ENCODE measurements at regions not wholly inside any gene's neighbourhood (a gene's known extent, or its start where the extent isn't known, plus 50 kb on each side); places are given as distances from the start of the nearest gene placed in this dataset.

DNA sequence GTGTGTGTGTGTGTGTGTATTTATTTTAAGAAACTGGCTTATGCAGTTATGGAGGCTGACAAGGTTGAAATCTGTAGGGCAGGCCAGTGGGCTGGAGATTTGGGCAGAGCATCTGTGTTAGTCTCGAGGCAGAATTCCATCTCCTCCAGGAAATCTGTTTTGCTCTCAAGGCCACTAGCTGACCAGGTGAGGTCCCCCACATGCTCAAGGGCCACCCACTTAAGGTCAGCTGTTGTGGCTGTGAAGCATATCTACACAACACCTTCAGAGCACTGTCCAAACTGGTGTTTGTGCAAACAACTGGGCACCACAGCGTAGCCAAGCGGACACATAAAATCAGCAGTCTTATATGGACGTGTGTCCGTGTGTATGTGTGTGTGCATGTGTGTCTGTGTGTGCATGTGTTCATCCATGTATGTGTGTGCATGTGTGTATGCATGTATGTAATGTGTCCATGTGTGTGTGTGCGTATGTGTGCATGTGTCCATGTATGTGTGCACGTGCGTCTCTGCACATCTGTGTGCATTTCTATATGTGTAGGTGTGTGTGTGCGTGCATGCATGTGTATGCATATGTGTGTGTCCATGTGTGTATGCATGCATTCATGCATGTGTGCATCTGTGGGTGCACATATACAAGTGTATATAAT lies 400.9 kb downstream of the BRD1 start:
- TF ChIP-seq, protein P1, sequence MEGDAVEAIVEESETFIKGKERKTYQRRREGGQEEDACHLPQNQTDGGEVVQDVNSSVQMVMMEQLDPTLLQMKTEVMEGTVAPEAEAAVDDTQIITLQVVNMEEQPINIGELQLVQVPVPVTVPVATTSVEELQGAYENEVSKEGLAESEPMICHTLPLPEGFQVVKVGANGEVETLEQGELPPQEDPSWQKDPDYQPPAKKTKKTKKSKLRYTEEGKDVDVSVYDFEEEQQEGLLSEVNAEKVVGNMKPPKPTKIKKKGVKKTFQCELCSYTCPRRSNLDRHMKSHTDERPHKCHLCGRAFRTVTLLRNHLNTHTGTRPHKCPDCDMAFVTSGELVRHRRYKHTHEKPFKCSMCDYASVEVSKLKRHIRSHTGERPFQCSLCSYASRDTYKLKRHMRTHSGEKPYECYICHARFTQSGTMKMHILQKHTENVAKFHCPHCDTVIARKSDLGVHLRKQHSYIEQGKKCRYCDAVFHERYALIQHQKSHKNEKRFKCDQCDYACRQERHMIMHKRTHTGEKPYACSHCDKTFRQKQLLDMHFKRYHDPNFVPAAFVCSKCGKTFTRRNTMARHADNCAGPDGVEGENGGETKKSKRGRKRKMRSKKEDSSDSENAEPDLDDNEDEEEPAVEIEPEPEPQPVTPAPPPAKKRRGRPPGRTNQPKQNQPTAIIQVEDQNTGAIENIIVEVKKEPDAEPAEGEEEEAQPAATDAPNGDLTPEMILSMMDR (IDR thresholded peaks at IDR 0.05): no peak
- no peak for TF ChIP-seq POLR2A (IDR thresholded peaks at IDR 0.05)

Measured in adrenal gland (tissue), 5 donors.